Thyroid gland (tissue), 4 donors: ENCODE measurements at regions not wholly inside any gene's neighbourhood (a gene's known extent, or its start where the extent isn't known, plus 50 kb on each side); places are given as distances from the start of the nearest gene placed in this dataset.

ENCODE experiments used
- CTCF ChIP-seq, 6 experiments: fragments of 200-600 bp in 3 of 6; fragments of 450-650 bp in 3 of 6; sonication (generic) in 3 of 6; IDR thresholded peaks; one replicate each; pipeline ENCODE4 v1.5.1; 2016 to 2019; ENCODE audit warnings: antibody characterized with exemption in 6 of 6, mild to moderate bottlenecking in 2 of 6, inconsistent platforms in 1 of 6, moderate library complexity in 1 of 6
- POLR2A ChIP-seq, 2 donors: fragments of 450-650 bp; IDR thresholded peaks; one replicate each; pipeline ENCODE4 v1.6.1; 2017; ENCODE audit warnings: antibody characterized with exemption in 2 of 2, mild to moderate bottlenecking in 2 of 2, moderate library complexity in 1 of 2

DNA sequence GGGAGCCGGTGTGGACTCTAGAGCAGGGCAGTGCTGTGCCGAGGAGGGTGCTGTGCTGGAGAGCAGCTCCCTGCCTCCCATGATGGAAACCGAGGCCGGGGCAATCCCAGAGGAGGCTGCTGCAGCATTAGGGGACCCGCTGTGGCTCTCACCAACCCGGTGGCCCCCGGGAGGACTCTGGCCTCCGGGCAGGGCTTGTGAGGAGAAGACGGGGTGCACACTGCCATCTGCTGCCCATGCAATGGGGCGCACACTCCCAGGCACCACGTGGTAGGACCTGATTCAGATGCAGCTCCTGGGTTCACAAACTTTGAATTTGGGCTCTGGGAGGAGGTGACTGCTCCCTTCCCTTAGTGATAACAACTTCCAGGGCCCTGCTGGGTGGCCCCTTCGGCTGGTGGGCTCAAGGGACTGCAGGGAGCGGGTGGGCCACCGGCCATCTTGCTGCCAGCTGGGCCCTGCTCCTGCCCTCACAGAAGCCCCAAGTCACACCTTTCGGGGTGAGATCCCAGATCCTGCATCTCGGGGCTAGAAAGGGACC, 93.8 kb upstream of the FGF3 start:
- no peak for TF ChIP-seq CTCF (IDR thresholded peaks at IDR 0.05)
- TF ChIP-seq POLR2A (IDR thresholded peaks at IDR 0.05) = no peak
